ENCODE measurements at regions not wholly inside any gene's neighbourhood (a gene's known extent, or its start where the extent isn't known, plus 50 kb on each side); places are given as distances from the start of the nearest gene placed in this dataset.

DNA sequence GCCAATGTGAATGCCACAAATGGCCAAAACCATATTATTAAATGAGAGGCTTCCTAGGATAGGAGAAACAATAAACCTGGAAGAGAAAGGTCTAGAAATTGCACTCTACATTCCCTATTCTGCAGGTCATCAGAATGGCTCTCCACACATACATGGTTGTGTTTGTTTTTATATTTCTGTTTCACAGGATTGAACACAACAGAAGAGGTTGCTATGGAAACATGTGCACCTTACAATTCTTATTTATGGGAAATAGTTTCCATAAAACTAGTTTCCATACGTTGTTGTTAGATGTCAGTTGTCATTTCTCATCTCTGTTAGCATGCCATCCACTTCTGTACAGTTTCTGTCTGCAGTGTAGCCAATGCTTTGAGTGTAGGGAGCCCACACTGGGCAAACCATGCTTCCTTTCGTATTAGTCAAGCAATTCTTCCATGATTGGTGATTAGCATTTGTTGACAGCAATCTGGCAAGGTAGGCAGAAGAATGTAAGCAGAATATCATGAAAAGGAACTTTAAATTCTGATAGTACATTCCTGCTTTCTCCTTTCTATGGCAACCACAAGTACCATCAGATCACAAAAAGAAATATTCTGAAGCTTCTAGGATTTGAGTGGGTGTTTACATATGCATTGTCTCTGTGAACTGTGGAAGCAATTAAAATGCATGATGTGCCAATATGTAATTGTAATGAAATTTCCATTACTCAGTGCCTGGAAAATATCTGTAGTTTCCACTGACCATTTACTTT lies 141.6 kb upstream of the AVPR1A start:
- ATAC-seq (ENCODE audit: low read depth) = no peak
- Histone ChIP-seq H3K36me3 (ENCODE audit: control insufficient read depth, insufficient read depth, low read length) (no peaks in the 10 kb centered on the region), H3K9me1 (ENCODE audit: insufficient read depth, low read length) (no peaks in the 10 kb centered on the region), H3K18ac (ENCODE audit: low read depth, low read length) (no peak overlapping the region), H4K91ac (ENCODE audit: insufficient read depth, low read depth, low read length) (no peak overlapping the region), H2BK120ac (ENCODE audit: low read depth, low read length) (no peak overlapping the region), H3K79me1 (ENCODE audit: low read depth in 1 of 2, low read length in 2 of 2) (no peaks in the 10 kb centered on the region), H3K56ac (ENCODE audit: extremely low read depth, insufficient read depth, low read length) (no peak overlapping the region), H2AFZ (replicated peaks; ENCODE audit: low read length, poor library complexity) (no peak overlapping the region), H2BK15ac (ENCODE audit: low read depth, low read length) (no peak overlapping the region), H2BK5ac (ENCODE audit: low read depth, low read length, poor library complexity, severe bottlenecking) (no peak overlapping the region), H3K4me1 (ENCODE audit: control insufficient read depth, insufficient read depth, low read length) (no peaks in the 10 kb centered on the region), H3K9ac (ENCODE audit: low read depth, low read length) (no peak overlapping the region), H3K4ac (ENCODE audit: low read depth, low read length) (no peak overlapping the region), H2AK9ac (replicated peaks; ENCODE audit: low read depth, low read length, poor library complexity) (no peak overlapping the region), H3K4me2 (ENCODE audit: low read depth, low read length) (no peak overlapping the region), H3K27me3 (ENCODE audit: control insufficient read depth, insufficient read depth, low read length) (no peaks in the 10 kb centered on the region), H3K4me3 (ENCODE audit: insufficient read depth, low read depth, low read length) (no peak overlapping the region), H4K5ac (ENCODE audit: low read depth, low read length) (no peak overlapping the region), H4K8ac (ENCODE audit: low read depth in 2 of 2, low read length in 2 of 2) (no peak overlapping the region), H3K9me3 (ENCODE audit: control insufficient read depth, insufficient read depth, low read length) (no peaks in the 10 kb centered on the region), H4K20me1 (ENCODE audit: insufficient read depth, low read length) (no peaks in the 10 kb centered on the region), H2BK20ac (ENCODE audit: low read depth, low read length) (no peak overlapping the region), H3K27ac (ENCODE audit: insufficient read depth, low read length) (no peak overlapping the region), H3K14ac (replicated peaks; ENCODE audit: low read depth, low read length) (no peak overlapping the region), H3K23ac (ENCODE audit: low read depth, low read length) (no peak overlapping the region), H2AK5ac (ENCODE audit: low read depth, low read length) (no peak overlapping the region)
- TF ChIP-seq, protein P1, sequence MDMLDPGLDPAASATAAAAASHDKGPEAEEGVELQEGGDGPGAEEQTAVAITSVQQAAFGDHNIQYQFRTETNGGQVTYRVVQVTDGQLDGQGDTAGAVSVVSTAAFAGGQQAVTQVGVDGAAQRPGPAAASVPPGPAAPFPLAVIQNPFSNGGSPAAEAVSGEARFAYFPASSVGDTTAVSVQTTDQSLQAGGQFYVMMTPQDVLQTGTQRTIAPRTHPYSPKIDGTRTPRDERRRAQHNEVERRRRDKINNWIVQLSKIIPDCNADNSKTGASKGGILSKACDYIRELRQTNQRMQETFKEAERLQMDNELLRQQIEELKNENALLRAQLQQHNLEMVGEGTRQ (IDR thresholded peaks at IDR 0.05; ENCODE audit: low read depth, low read length) = no peak
- TF ChIP-seq, protein P2, sequence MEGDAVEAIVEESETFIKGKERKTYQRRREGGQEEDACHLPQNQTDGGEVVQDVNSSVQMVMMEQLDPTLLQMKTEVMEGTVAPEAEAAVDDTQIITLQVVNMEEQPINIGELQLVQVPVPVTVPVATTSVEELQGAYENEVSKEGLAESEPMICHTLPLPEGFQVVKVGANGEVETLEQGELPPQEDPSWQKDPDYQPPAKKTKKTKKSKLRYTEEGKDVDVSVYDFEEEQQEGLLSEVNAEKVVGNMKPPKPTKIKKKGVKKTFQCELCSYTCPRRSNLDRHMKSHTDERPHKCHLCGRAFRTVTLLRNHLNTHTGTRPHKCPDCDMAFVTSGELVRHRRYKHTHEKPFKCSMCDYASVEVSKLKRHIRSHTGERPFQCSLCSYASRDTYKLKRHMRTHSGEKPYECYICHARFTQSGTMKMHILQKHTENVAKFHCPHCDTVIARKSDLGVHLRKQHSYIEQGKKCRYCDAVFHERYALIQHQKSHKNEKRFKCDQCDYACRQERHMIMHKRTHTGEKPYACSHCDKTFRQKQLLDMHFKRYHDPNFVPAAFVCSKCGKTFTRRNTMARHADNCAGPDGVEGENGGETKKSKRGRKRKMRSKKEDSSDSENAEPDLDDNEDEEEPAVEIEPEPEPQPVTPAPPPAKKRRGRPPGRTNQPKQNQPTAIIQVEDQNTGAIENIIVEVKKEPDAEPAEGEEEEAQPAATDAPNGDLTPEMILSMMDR (conservative IDR thresholded peaks at IDR 0.05; ENCODE audit: low read depth, low read length) = no peak
- TF ChIP-seq CHD1 (IDR thresholded peaks at IDR 0.05; ENCODE audit: low read depth, low read length) (no peak), POLR2A (IDR thresholded peaks at IDR 0.05; ENCODE audit: low read depth, low read length) (no peak), MXI1 (IDR thresholded peaks at IDR 0.05; ENCODE audit: borderline replicate concordance, low read depth, low read length) (no peak), RFX5 (IDR thresholded peaks at IDR 0.05; ENCODE audit: low read depth, low read length) (no peak), NFE2L2 (IDR thresholded peaks at IDR 0.05; ENCODE audit: low read depth, low read length) (no peak), MAFK (IDR thresholded peaks at IDR 0.05; ENCODE audit: low read depth, low read length) (no peak), FOS (IDR thresholded peaks at IDR 0.05; ENCODE audit: low read depth, low read length) (no peak), RAD21 (IDR thresholded peaks at IDR 0.05; ENCODE audit: low read length) (no peak), CEBPB (IDR thresholded peaks at IDR 0.05; ENCODE audit: low read depth, low read length) (no peak), BHLHE40 (IDR thresholded peaks at IDR 0.05; ENCODE audit: low read depth, low read length) (no peak), SMC3 (IDR thresholded peaks at IDR 0.05; ENCODE audit: low read depth, low read length) (no peak), RCOR1 (IDR thresholded peaks at IDR 0.05; ENCODE audit: insufficient replicate concordance, low read length) (no peak), MAZ (IDR thresholded peaks at IDR 0.05; ENCODE audit: borderline replicate concordance, low read depth, low read length) (no peak)
- TF ChIP-seq, protein P3, sequence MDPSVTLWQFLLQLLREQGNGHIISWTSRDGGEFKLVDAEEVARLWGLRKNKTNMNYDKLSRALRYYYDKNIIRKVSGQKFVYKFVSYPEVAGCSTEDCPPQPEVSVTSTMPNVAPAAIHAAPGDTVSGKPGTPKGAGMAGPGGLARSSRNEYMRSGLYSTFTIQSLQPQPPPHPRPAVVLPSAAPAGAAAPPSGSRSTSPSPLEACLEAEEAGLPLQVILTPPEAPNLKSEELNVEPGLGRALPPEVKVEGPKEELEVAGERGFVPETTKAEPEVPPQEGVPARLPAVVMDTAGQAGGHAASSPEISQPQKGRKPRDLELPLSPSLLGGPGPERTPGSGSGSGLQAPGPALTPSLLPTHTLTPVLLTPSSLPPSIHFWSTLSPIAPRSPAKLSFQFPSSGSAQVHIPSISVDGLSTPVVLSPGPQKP (IDR thresholded peaks at IDR 0.05; ENCODE audit: borderline replicate concordance, low read depth, low read length) = no peak
- intact Hi-C loops (cut with micrococcal nuclease) (no loop called here), in situ Hi-C loops (cut with MboI; ENCODE audit: low sequenced_read_pairs) (no loop called here), dilution Hi-C loops (cut with HindIII; ENCODE audit: low sequenced_read_pairs, unreplicated experiment) (no loop called here)
- CTCF ChIA-PET = no interaction called here
- WGBS, 2 experiments (ENCODE audit: extremely low coverage in 2 of 2, insufficient read length in 1 of 2) = no CpG with 5 or more reads among the region's 2 CpGs
- BruUV-seq (replicated peaks) = no TSS peak
- POLR2A ChIA-PET (ENCODE audit: unreplicated experiment) = no interaction called here
- no peak for DNase-seq
